ENCODE measurements at regions not wholly inside any gene's neighbourhood (a gene's known extent, or its start where the extent isn't known, plus 50 kb on each side); places are given as distances from the start of the nearest gene placed in this dataset.
A peak's percentile ranks its signal among the peaks of the same experiment; 100 is the strongest.

- DNase-seq (ENCODE audit: extremely low spot score in 2 of 2), result no peak
- Histone ChIP-seq H3K36me3 (no peaks in the 10 kb centered on the region), H3K27ac (no peak overlapping the region), H3K9me3 (no peaks in the 10 kb centered on the region), H3K4me3 (no peak overlapping the region), H3K27me3 (no peaks in the 10 kb centered on the region), H3K4me1 (no peaks in the 10 kb centered on the region)
- intact Hi-C loops (cut with DNase I), result no loop called here
- TF ChIP-seq CTCF (IDR thresholded peaks at IDR 0.05) (no peak), POLR2AphosphoS5 (IDR thresholded peaks at IDR 0.05; ENCODE audit: insufficient read depth in 1 of 2, low read depth in 1 of 2) (no peak), POLR2A (IDR thresholded peaks at IDR 0.05) (no peak)
These were observed 212.7 kb downstream of the PTBP2 start for GRCh38 chr1:96934282-96934681.

- intact Hi-C loops (cut with DNase I), result no loop called here
- Histone ChIP-seq H3K27me3 (no peaks in the 10 kb centered on the region), H3K4me1 (no peaks in the 10 kb centered on the region), H3K36me3 (no peaks in the 10 kb centered on the region), H3K27ac (no peak overlapping the region), H3K9me3 (no peaks in the 10 kb centered on the region), H3K4me3 (no peak overlapping the region)
- TF ChIP-seq CTCF (IDR thresholded peaks at IDR 0.05) (no peak), POLR2A (IDR thresholded peaks at IDR 0.05) (no peak), POLR2AphosphoS5 (IDR thresholded peaks at IDR 0.05; ENCODE audit: insufficient read depth in 1 of 2, low read depth in 1 of 2) (no peak)
- no peak for DNase-seq (ENCODE audit: extremely low spot score in 2 of 2)
These were observed 223.0 kb downstream of the PTBP2 start for GRCh38 chr1:96944432-96945092.

- H3K36me3 ChIP-seq, result no peaks in the 10 kb centered on the region
- intact Hi-C loops (cut with DNase I), result no loop called here
- H3K4me1 ChIP-seq, result no peaks in the 10 kb centered on the region
- TF ChIP-seq POLR2A (IDR thresholded peaks at IDR 0.05) (no peak), CTCF (IDR thresholded peaks at IDR 0.05) (no peak), POLR2AphosphoS5 (IDR thresholded peaks at IDR 0.05; ENCODE audit: insufficient read depth in 1 of 2, low read depth in 1 of 2) (no peak)
- no peak overlapping the region for H3K4me3 ChIP-seq
- no peaks in the 10 kb centered on the region for H3K27me3 ChIP-seq
- no peak for DNase-seq (ENCODE audit: extremely low spot score in 2 of 2)
- H3K27ac ChIP-seq, result no peak overlapping the region
- H3K9me3 ChIP-seq, result no peaks in the 10 kb centered on the region
These were observed 224.0 kb downstream of the PTBP2 start for GRCh38 chr1:96945509-96946084.

- Histone ChIP-seq H3K36me3 (no peaks in the 10 kb centered on the region), H3K27ac (no peak overlapping the region), H3K4me3 (no peak overlapping the region), H3K27me3 (no peaks in the 10 kb centered on the region), H3K9me3 (no peaks in the 10 kb centered on the region), H3K4me1 (no peaks in the 10 kb centered on the region)
- no peak for DNase-seq (ENCODE audit: extremely low spot score in 2 of 2)
- intact Hi-C loops (cut with DNase I), result no loop called here
- TF ChIP-seq POLR2AphosphoS5 (IDR thresholded peaks at IDR 0.05; ENCODE audit: insufficient read depth in 1 of 2, low read depth in 1 of 2) (no peak), POLR2A (IDR thresholded peaks at IDR 0.05) (no peak), CTCF (IDR thresholded peaks at IDR 0.05) (no peak)
These were observed 233.9 kb downstream of the PTBP2 start for GRCh38 chr1:96955307-96956012.

GRCh38 chr1:96962216-96962615, 240.6 kb downstream of the PTBP2 start:
- H3K9me3 ChIP-seq, result no peaks in the 10 kb centered on the region
- no peak for DNase-seq (ENCODE audit: extremely low spot score in 2 of 2)
- intact Hi-C loops (cut with DNase I), result no loop called here
- no peak overlapping the region for H3K4me3 ChIP-seq
- H3K36me3 ChIP-seq, result no peaks in the 10 kb centered on the region
- H3K27me3 ChIP-seq, result no peaks in the 10 kb centered on the region
- no peak for TF ChIP-seq POLR2AphosphoS5 (IDR thresholded peaks at IDR 0.05; ENCODE audit: insufficient read depth in 1 of 2, low read depth in 1 of 2)
- TF ChIP-seq CTCF (IDR thresholded peaks at IDR 0.05), result no peak
- TF ChIP-seq POLR2A (IDR thresholded peaks at IDR 0.05), result no peak
- peak overlapping the region; percentile 42 for H3K27ac ChIP-seq
- H3K4me1 ChIP-seq, result peaks cover 18% of the 10 kb centered on the region
